GM12878 (cell line): ENCODE measurements at regions not wholly inside any gene's neighbourhood (a gene's known extent, or its start where the extent isn't known, plus 50 kb on each side); places are given as distances from the start of the nearest gene placed in this dataset.

Source experiments
- ATAC-seq: fragments of 200-7000 bp; cut with Tn5 transposase; 3 replicates; pipeline ENCODE4 v1.9.1; 2020; ENCODE audit warnings: mild to moderate bottlenecking, moderate library complexity
- BruUV-seq: library from RNA; stranded (reverse); fragments of 400-500 nt; replicated peaks from 2 replicates; lab custom pipeline; 2021; lab: Mats Ljungman, UMichigan
- CTCF ChIA-PET: fragments of 300-600 bp; sonication (Branson Sonifier 250); formaldehyde crosslinking; extraction: SDS; loops from one replicate; lab custom pipeline; 2021; ENCODE audit warnings: inconsistent platforms; lab: Yijun Ruan, JAX
- POLR2A ChIA-PET: fragments of 350-600 bp; formaldehyde crosslinking; extraction: SDS; loops from one replicate; lab custom pipeline; 2021; ENCODE audit warnings: inconsistent platforms; lab: Charles Lee
- RAD21 ChIA-PET: fragments of 300-600 bp; sonication (Branson Sonifier 250); formaldehyde crosslinking; loops from one replicate; lab custom pipeline; 2023; ENCODE audit warnings: antibody characterized with exemption; ENCODE audit not compliant: unreplicated experiment; lab: Charles Lee
- SMC1A ChIA-PET: fragments of 300-600 bp; sonication (Branson Sonifier 250); formaldehyde crosslinking; loops from one replicate; lab custom pipeline; 2023; ENCODE audit not compliant: unreplicated experiment, uncharacterized antibody; lab: Charles Lee
- DNase-seq: peaks from one replicate; pipeline ENCODE4 v3.0.0-alpha.2; 2011; ENCODE audit warnings: low read depth, low spot score
- FAIRE-seq: peaks from 3 replicates; lab custom pipeline; 2011; peaks lifted over from hg19 to GRCh38; lab: Jason Lieb, UNC
- H2AFZ ChIP-seq: 2 replicates; pipeline ENCODE4 v1.6.0; 2011; ENCODE audit warnings: low read depth, low read length, control low read depth; ENCODE audit not compliant: control insufficient read depth
- H3K27ac ChIP-seq: 2 replicates; pipeline ENCODE4 v1.5.1; 2011; ENCODE audit warnings: control low read depth; ENCODE audit not compliant: control insufficient read depth, insufficient read depth
- H3K27me3 ChIP-seq, 2 experiments: replicated peaks in 1 of 2; 2 replicates each; pipeline versions ENCODE4 v1.6.0 to v1.6.1; 2011; ENCODE audit warnings: low read length in 1 of 2; ENCODE audit not compliant: control insufficient read depth in 2 of 2, insufficient read depth in 2 of 2
- H3K36me3 ChIP-seq, 2 experiments: 2 replicates each; pipeline ENCODE4 v1.5.1; 2011; ENCODE audit warnings: low read length in 1 of 2; ENCODE audit not compliant: control insufficient read depth in 2 of 2, insufficient read depth in 2 of 2
- H3K4me1 ChIP-seq: 2 replicates; pipeline ENCODE4 v1.6.1; 2011; ENCODE audit warnings: mild to moderate bottlenecking, low read length, moderate library complexity, mixed read lengths; ENCODE audit not compliant: control insufficient read depth, insufficient read depth
- H3K4me2 ChIP-seq: 2 replicates; pipeline ENCODE4 v1.6.0; 2011; ENCODE audit warnings: control low read depth; ENCODE audit not compliant: control insufficient read depth, insufficient read depth
- H3K4me3 ChIP-seq: fragments of 200-600 bp; sonication (generic); 2 replicates; pipeline ENCODE4 v1.5.1; 2016
- H3K79me2 ChIP-seq: 2 replicates; pipeline ENCODE4 v1.6.0; 2011; ENCODE audit warnings: low read length; ENCODE audit not compliant: control insufficient read depth, insufficient read depth
- H3K9ac ChIP-seq: 2 replicates; pipeline ENCODE4 v1.8.0; 2011; ENCODE audit warnings: low read length, control low read depth, mixed read lengths; ENCODE audit not compliant: control insufficient read depth, insufficient read depth
- H3K9me3 ChIP-seq: replicated peaks from 3 replicates; pipeline ENCODE4 v1.5.1; 2011; ENCODE audit warnings: mild to moderate bottlenecking, low read length; ENCODE audit not compliant: control insufficient read depth, insufficient read depth
- H4K20me1 ChIP-seq: 2 replicates; pipeline ENCODE4 v1.6.0; 2011; ENCODE audit not compliant: control insufficient read depth, insufficient read depth
- BMI1 ChIP-seq: fragments of 450-650 bp; IDR thresholded peaks from 2 replicates; pipeline ENCODE4 v1.6.1; 2016; ENCODE audit warnings: mild to moderate bottlenecking, moderate library complexity, borderline replicate concordance
- BRCA1 ChIP-seq: IDR thresholded peaks from 2 replicates; pipeline ENCODE4 v1.6.1; 2011; ENCODE audit warnings: low read depth, low read length, improper control_type of control experiment
- CHD1 ChIP-seq: IDR thresholded peaks from 2 replicates; pipeline ENCODE4 v1.6.1; 2012; ENCODE audit warnings: low read depth, low read length, improper control_type of control experiment
- EED ChIP-seq: sonication (generic); IDR thresholded peaks from 2 replicates; pipeline ENCODE4 v1.6.1; 2016; ENCODE audit warnings: antibody characterized with exemption, low read depth
- GATAD2B ChIP-seq: fragments of 450-650 bp; conservative IDR thresholded peaks from 2 replicates; pipeline ENCODE4 v1.6.1; 2017; ENCODE audit warnings: low read depth, mild to moderate bottlenecking, moderate library complexity
- HDGF ChIP-seq: fragments of 450-650 bp; IDR thresholded peaks from 2 replicates; pipeline ENCODE4 v1.6.1; 2016; ENCODE audit warnings: antibody characterized with exemption
- NRF1 ChIP-seq: conservative IDR thresholded peaks from 2 replicates; pipeline ENCODE4 v1.6.1; 2011; ENCODE audit warnings: mild to moderate bottlenecking, low read depth, low read length, improper control_type of control experiment
- PAX8 ChIP-seq: fragments of 450-650 bp; IDR thresholded peaks from 2 replicates; pipeline ENCODE4 v1.6.1; 2017; ENCODE audit warnings: mild to moderate bottlenecking, moderate library complexity
- POLR2A ChIP-seq: IDR thresholded peaks from 2 replicates; pipeline ENCODE4 v1.6.1; 2011; ENCODE audit warnings: low read depth, mild to moderate bottlenecking, low read length
- POLR2AphosphoS2 ChIP-seq: IDR thresholded peaks from 2 replicates; pipeline ENCODE4 v1.6.1; 2011; ENCODE audit warnings: low read depth, mild to moderate bottlenecking, low read length, improper control_type of control experiment, moderate library complexity
- POU2F2 ChIP-seq: IDR thresholded peaks from 3 replicates; pipeline ENCODE4 v1.6.1; 2011; ENCODE audit warnings: low read depth, mild to moderate bottlenecking, low read length, borderline replicate concordance
- RELA ChIP-seq: fragments of 450-650 bp; IDR thresholded peaks from 2 replicates; pipeline ENCODE4 v1.8.0; 2014; ENCODE audit warnings: borderline replicate concordance; ENCODE audit not compliant: partially characterized antibody
- SIN3A ChIP-seq: IDR thresholded peaks from 2 replicates; pipeline ENCODE4 v1.6.1; 2012; ENCODE audit warnings: low read depth, low read length, improper control_type of control experiment
- SUPT20H ChIP-seq: IDR thresholded peaks from 2 replicates; pipeline ENCODE4 v1.6.1; 2011; ENCODE audit warnings: low read depth, mild to moderate bottlenecking, low read length, moderate library complexity, borderline replicate concordance; ENCODE audit not compliant: control insufficient read depth
- SUZ12 ChIP-seq: fragments of 200-600 bp; sonication (generic); IDR thresholded peaks from one replicate; pipeline ENCODE4 v1.6.1; 2018; ENCODE audit warnings: antibody characterized with exemption, mild to moderate bottlenecking; ENCODE audit not compliant: unreplicated experiment
- ZNF217 ChIP-seq: fragments of 450-650 bp; IDR thresholded peaks from 2 replicates; pipeline ENCODE4 v1.6.1; 2017; ENCODE audit warnings: antibody characterized with exemption, mild to moderate bottlenecking
- ZNF24 ChIP-seq: fragments of 450-650 bp; IDR thresholded peaks from 2 replicates; pipeline ENCODE4 v1.6.1; 2017; ENCODE audit warnings: antibody characterized with exemption, mild to moderate bottlenecking
- ZNF622 ChIP-seq: fragments of 450-650 bp; IDR thresholded peaks from 2 replicates; pipeline ENCODE4 v1.6.1; 2017; ENCODE audit warnings: mild to moderate bottlenecking, inconsistent platforms
- WGBS: methylation state at CpG from one replicate; pipeline ENCODE4 v1.1.6; 2016; ENCODE audit warnings: low lambda C conversion rate; ENCODE audit not compliant: insufficient replicate concordance, insufficient coverage; ENCODE audit errors: missing lambda C conversion rate; 5-methylcytosine and 5-hydroxymethylcytosine counted together
- in situ Hi-C: fragments of 300-500 bp; cut with MboI; formaldehyde crosslinking; loops from 9 replicates; pipeline ENCODE4 v1.14.3; 2018; ENCODE audit warnings: mixed read lengths
- intact Hi-C: fragments of 100-400 bp; cut with micrococcal nuclease; formaldehyde crosslinking; loops from one replicate; pipeline ENCODE4 v1.14.2; 2022; ENCODE audit not compliant: unreplicated experiment
- TF ChIP-seq, protein P1 (sequence below), 3 experiments: IDR thresholded peaks in 2 of 3; conservative IDR thresholded peaks in 1 of 3; 2 replicates each; pipeline ENCODE4 v1.5.1; 2011; ENCODE audit warnings: low read depth in 3 of 3, low read length in 3 of 3, mild to moderate bottlenecking in 3 of 3, control low read depth in 2 of 3, moderate library complexity in 2 of 3, inconsistent platforms in 1 of 3, mixed read lengths in 1 of 3; ENCODE audit not compliant: control insufficient read depth in 2 of 3, insufficient read depth in 1 of 3; ENCODE audit errors: extremely low read depth in 1 of 3
- TF ChIP-seq, protein P2 (sequence below): IDR thresholded peaks from 2 replicates; pipeline ENCODE4 v1.6.1; 2012; ENCODE audit warnings: mild to moderate bottlenecking, low read depth, low read length

DNA sequence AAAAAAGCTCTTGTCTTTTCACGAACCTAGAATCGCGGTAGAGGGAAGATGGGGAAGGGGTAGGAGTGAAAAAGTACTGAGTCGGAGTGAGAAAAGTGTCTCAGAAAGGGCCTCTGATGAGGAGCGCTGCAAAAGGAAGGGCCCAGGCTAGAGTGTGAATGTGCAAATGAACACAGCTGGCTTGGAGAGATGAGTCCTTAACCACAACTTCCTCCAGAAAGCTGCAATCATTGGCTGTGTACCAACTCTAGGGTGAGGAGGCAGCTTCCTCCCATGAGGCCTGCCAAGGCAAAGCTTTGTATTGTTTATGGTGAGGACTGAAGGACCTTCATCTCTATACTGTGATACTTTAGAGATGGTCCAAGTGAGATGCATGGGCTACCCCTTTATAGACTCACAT, 566.9 kb upstream of the ANO5 start (continued):
- TF ChIP-seq SUPT20H (no peak), POU2F2 (no peak), ZNF622 (no peak)

DNA sequence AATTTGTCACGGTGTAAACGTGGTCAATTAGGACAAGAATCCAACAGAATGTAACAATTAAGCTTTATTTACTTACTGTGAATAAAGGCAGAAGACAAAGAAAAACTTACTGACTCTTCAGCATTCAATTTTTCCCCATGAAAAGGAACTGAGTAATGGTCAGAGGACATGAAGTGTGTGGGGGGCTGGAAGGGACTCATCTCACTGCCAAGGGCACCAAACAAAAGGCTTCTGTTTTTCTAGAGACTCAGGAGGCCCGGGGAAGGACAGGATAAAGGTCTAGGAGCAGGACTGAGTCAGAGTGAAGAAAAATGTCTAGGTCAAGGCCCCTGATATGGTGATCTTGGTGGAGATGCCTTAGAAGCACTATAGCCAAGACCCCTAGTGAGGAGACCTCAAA, 564.2 kb upstream of the ANO5 start:
- SMC1A ChIA-PET = interaction anchor here (0.6 to 1.7 kb wide), 4 partner anchors 12 to 83 kb away, joined by 3 to 6 read pairs (median 3); no protein-coding TSS in a partner anchor
- Histone ChIP-seq H3K4me2 (no peak overlapping the region), H3K27me3 (no peaks in the 10 kb centered on the region), H3K9me3 (no peaks in the 10 kb centered on the region), H3K79me2 (no peaks in the 10 kb centered on the region), H3K4me1 (no peaks in the 10 kb centered on the region), H3K4me3 (no peak overlapping the region), H2AFZ (no peak overlapping the region), H4K20me1 (no peaks in the 10 kb centered on the region), H3K9ac (no peak overlapping the region), H3K36me3 (no peaks in the 10 kb centered on the region), H3K27ac (no peak overlapping the region)
- no peak for ATAC-seq
- POLR2A ChIA-PET = no interaction called here
- in situ Hi-C loops = no loop called here
- 11% methylated on average over 3 of the region's 3 CpGs for WGBS
- TF ChIP-seq GATAD2B (no peak), POLR2AphosphoS2 (no peak), ZNF217 (no peak), SUZ12 (no peak), HDGF (no peak), PAX8 (no peak), NRF1 (no peak), SIN3A (no peak), POLR2A (no peak), BMI1 (no peak), EED (no peak), BRCA1 (no peak), RELA (no peak), ZNF24 (no peak), CHD1 (no peak)
- TF ChIP-seq, protein P1, sequence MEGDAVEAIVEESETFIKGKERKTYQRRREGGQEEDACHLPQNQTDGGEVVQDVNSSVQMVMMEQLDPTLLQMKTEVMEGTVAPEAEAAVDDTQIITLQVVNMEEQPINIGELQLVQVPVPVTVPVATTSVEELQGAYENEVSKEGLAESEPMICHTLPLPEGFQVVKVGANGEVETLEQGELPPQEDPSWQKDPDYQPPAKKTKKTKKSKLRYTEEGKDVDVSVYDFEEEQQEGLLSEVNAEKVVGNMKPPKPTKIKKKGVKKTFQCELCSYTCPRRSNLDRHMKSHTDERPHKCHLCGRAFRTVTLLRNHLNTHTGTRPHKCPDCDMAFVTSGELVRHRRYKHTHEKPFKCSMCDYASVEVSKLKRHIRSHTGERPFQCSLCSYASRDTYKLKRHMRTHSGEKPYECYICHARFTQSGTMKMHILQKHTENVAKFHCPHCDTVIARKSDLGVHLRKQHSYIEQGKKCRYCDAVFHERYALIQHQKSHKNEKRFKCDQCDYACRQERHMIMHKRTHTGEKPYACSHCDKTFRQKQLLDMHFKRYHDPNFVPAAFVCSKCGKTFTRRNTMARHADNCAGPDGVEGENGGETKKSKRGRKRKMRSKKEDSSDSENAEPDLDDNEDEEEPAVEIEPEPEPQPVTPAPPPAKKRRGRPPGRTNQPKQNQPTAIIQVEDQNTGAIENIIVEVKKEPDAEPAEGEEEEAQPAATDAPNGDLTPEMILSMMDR (IDR thresholded peaks at IDR 0.05 in 2 of 3, conservative IDR thresholded peaks at IDR 0.05 in 1 of 3; ENCODE audit: control insufficient read depth in 2 of 3, extremely low read depth in 1 of 3, insufficient read depth in 1 of 3, low read depth in 3 of 3, low read length in 3 of 3) = no peak
- TF ChIP-seq, protein P2, sequence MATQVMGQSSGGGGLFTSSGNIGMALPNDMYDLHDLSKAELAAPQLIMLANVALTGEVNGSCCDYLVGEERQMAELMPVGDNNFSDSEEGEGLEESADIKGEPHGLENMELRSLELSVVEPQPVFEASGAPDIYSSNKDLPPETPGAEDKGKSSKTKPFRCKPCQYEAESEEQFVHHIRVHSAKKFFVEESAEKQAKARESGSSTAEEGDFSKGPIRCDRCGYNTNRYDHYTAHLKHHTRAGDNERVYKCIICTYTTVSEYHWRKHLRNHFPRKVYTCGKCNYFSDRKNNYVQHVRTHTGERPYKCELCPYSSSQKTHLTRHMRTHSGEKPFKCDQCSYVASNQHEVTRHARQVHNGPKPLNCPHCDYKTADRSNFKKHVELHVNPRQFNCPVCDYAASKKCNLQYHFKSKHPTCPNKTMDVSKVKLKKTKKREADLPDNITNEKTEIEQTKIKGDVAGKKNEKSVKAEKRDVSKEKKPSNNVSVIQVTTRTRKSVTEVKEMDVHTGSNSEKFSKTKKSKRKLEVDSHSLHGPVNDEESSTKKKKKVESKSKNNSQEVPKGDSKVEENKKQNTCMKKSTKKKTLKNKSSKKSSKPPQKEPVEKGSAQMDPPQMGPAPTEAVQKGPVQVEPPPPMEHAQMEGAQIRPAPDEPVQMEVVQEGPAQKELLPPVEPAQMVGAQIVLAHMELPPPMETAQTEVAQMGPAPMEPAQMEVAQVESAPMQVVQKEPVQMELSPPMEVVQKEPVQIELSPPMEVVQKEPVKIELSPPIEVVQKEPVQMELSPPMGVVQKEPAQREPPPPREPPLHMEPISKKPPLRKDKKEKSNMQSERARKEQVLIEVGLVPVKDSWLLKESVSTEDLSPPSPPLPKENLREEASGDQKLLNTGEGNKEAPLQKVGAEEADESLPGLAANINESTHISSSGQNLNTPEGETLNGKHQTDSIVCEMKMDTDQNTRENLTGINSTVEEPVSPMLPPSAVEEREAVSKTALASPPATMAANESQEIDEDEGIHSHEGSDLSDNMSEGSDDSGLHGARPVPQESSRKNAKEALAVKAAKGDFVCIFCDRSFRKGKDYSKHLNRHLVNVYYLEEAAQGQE = no peak
- CTCF ChIA-PET = no interaction called here
- intact Hi-C loops = no loop called here
- no TSS peak for BruUV-seq
- no peak for DNase-seq
- FAIRE-seq = no peak
- RAD21 ChIA-PET = no interaction called here
